GM12875 (cell line): ENCODE measurements at regions not wholly inside any gene's neighbourhood (a gene's known extent, or its start where the extent isn't known, plus 50 kb on each side); places are given as distances from the start of the nearest gene placed in this dataset.

Source experiments
- H3K4me3 ChIP-seq: one replicate; pipeline ENCODE4 v1.5.1; 2011; ENCODE audit warnings: low read depth, low read length, control low read depth
- CTCF ChIP-seq: IDR thresholded peaks from 2 replicates; pipeline ENCODE4 v1.5.1; 2011; ENCODE audit warnings: low read depth, mild to moderate bottlenecking, control low read depth, inconsistent platforms, low read length, moderate library complexity, borderline replicate concordance; ENCODE audit not compliant: insufficient read depth

DNA sequence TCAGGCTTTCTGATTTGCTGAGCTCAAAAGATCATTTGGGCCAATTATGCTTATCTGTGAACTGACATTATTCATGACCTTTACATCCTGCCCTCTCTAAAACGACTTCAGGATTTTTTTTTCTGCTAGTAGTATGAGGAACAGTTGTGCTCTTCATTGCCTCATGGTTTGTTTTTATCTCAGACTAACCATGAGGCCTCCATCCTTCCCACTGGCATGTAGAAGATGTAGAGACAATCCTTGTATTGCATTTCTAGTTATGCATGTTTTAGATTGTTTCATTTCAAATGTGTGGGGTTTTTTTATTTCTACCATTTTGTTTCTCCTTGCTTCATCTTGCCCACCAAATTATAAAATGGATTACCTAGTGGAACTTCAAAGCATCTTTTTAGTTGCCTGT, 82.8 kb upstream of the C1orf87 start:
- TF ChIP-seq CTCF, result no peak
- no peak overlapping the region for H3K4me3 ChIP-seq

- no peak overlapping the region for H3K4me3 ChIP-seq
- TF ChIP-seq CTCF, result no peak
Observed at GRCh38 chr1:60153961-60154360, 80.4 kb upstream of the C1orf87 start.

- H3K4me3 ChIP-seq, result no peak overlapping the region
- no peak for TF ChIP-seq CTCF
Observed at GRCh38 chr1:60152891-60153290, 79.3 kb upstream of the C1orf87 start.

DNA sequence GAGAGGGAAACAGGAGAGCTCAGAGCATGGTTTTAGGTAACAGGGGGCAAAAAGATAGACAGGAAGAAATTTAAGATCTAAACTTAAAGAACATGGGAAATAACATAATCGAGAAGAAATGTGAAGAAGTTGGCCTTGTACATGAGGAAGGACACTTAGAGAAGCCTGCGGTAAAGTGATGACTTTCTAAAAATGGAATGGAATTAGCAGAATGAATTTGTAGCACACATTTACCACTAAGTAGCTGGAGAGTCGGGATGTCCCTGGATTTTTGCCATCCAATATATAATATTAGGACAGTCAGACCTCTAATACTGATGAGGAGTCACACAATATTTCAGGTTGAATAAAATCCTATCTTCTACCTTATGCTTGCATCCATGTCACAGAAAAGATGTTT, 77.7 kb upstream of the C1orf87 start:
- no peak for TF ChIP-seq CTCF
- H3K4me3 ChIP-seq, result no peak overlapping the region

- no peak overlapping the region for H3K4me3 ChIP-seq
- no peak for TF ChIP-seq CTCF
Observed at GRCh38 chr1:60149251-60149650, 75.7 kb upstream of the C1orf87 start.

DNA sequence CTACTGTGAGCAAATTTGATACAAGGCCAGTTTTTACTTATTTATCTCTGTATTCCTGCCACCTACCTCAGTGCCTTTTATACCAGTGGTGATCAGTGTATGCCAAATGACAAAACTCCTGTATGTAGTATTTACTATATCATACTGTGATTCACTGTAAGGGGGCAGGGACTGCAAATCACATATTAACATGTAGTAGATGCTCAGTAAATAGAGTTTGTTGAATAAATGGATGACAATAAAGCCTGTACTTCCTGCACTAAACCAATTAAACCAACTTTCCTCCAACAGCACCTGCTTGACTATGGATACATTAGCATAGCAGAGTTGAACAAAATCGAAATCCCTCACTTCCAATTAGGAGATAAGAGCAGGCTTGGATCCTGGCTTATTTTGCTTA, 73.3 kb upstream of the C1orf87 start:
- H3K4me3 ChIP-seq, result no peak overlapping the region
- TF ChIP-seq CTCF, result no peak

GRCh38 chr1:60145771-60146170, 72.2 kb upstream of the C1orf87 start:
- no peak for TF ChIP-seq CTCF
- H3K4me3 ChIP-seq, result no peak overlapping the region
